ENCODE measurements at regions not wholly inside any gene's neighbourhood (a gene's known extent, or its start where the extent isn't known, plus 50 kb on each side); places are given as distances from the start of the nearest gene placed in this dataset.

DNA sequence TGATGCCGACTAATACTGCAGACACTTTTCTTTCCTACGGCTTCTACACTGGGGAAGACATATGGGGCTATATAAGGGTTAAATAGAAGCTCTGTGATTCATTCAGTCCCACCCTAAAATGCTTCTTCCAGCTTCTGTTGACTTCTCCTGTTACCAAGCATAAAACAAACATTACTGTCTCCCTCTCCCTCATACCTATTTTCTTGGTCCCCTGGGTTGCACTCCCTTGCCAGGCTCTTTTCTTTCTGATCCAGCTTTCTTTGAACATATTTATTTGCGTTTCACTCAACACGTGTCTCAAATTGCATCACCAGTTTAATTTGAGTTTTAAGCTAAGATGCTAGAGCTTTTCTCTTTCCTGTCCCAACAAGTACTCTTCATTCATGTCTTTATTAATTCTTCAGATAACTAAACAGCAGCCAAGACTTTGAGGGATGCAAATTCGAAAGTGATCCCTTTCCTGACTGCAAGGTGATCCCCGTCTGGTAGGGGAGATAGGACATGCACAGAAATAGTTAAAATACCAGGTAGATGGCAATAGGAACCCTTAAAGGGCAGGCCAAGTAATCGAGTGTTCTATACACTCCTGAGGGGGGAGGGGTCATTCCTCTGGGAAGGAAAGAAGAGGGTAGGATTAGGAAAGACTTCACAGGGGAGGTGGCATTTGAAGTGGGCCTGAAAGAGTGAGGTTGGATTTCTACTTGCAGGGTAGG is 198.6 kb upstream of the BCL6 start:
- Histone ChIP-seq H3K9me3 (ENCODE audit: control insufficient read depth, low read depth, low read length) (no peaks in the 10 kb centered on the region), H3K9ac (ENCODE audit: extremely low read depth, insufficient read length, low read length) (no peak overlapping the region), H3K4me1 (ENCODE audit: insufficient read depth, low read length) (peaks cover 2% of the 10 kb centered on the region; the same call in 1 of the 2 replicates), H3K4ac (ENCODE audit: low read depth, low read length) (no peak overlapping the region), H3K27ac (ENCODE audit: insufficient read length, low read depth, low read length) (no peak overlapping the region), H2BK120ac (ENCODE audit: low read depth, low read length, poor library complexity, severe bottlenecking) (no peak overlapping the region), H4K91ac (ENCODE audit: insufficient read length, low read depth, low read length) (no peak overlapping the region), H2BK5ac (ENCODE audit: insufficient read length, low read length) (no peak overlapping the region), H2AK5ac (ENCODE audit: insufficient read length, low read length) (no peak overlapping the region), H3K79me1 (ENCODE audit: insufficient read depth, low read depth, low read length, poor library complexity, severe bottlenecking) (no peaks in the 10 kb centered on the region), H4K5ac (ENCODE audit: insufficient read length, low read depth, low read length) (no peak overlapping the region), H4K20me1 (ENCODE audit: control insufficient read depth, insufficient read depth, insufficient read length) (no peaks in the 10 kb centered on the region), H3K14ac (ENCODE audit: insufficient read depth, low read length) (no peak overlapping the region), H4K8ac (replicated peaks; ENCODE audit: insufficient read length, low read depth, low read length) (no peak overlapping the region), H3K4me2 (ENCODE audit: insufficient read depth, insufficient read length, low read length) (no peak overlapping the region), H2BK20ac (ENCODE audit: low read depth, low read length, poor library complexity, severe bottlenecking) (no peak overlapping the region), H3K56ac (ENCODE audit: insufficient read length, low read depth, low read length) (no peak overlapping the region), H3T11ph (ENCODE audit: low read length) (no peak overlapping the region), H2BK15ac (ENCODE audit: low read depth, low read length) (no peak overlapping the region), H2AFZ (ENCODE audit: low read length) (no peak overlapping the region), H3K79me2 (ENCODE audit: insufficient read depth, low read length) (no peaks in the 10 kb centered on the region), H2BK12ac (ENCODE audit: insufficient read length, low read depth, low read length) (no peak overlapping the region), H3K27me3 (ENCODE audit: insufficient read depth, low read length) (no peaks in the 10 kb centered on the region), H3K23me2 (ENCODE audit: insufficient read length, low read depth, low read length, poor library complexity, severe bottlenecking) (no peaks in the 10 kb centered on the region), H3K18ac (ENCODE audit: insufficient read length, low read depth, low read length) (no peak overlapping the region), H3K23ac (ENCODE audit: insufficient read length, low read depth, low read length) (no peak overlapping the region)
- Mint-ChIP-seq H3K9me3 (peaks cover 0 to under 1% of the 10 kb centered on the region in 2 experiments; a peak in 2 of 5 replicates), H3K27me3 (ENCODE audit: low read depth) (no peaks in the 10 kb centered on the region), H3K4me1 (peaks cover 12 to 19% of the 10 kb centered on the region in 2 experiments), H3K36me3 (ENCODE audit: insufficient read depth in 1 of 3, low read depth in 3 of 3) (no peaks in the 10 kb centered on the region), H3K27ac (no peak overlapping the region), H3K4me3 (no peak overlapping the region)
- no peak for TF ChIP-seq CTCF (conservative IDR thresholded peaks at IDR 0.05)
- WGBS (ENCODE audit: extremely low coverage, insufficient read length, low lambda C conversion rate), result no CpG with 5 or more reads among the region's 7 CpGs
- no peak for DNase-seq

Measured in H9 (cell line).